BE2C (cell line): ENCODE measurements at regions not wholly inside any gene's neighbourhood (a gene's known extent, or its start where the extent isn't known, plus 50 kb on each side); places are given as distances from the start of the nearest gene placed in this dataset.

Source experiments
- DNase-seq: peaks from one replicate; pipeline ENCODE4 v3.0.0-alpha.2; 2020
- H3K27me3 ChIP-seq: fragments of 250-450 bp; sonication (Bioruptor Pico); 2 replicates; pipeline ENCODE4 v1.5.1; 2020; ENCODE audit warnings: mild to moderate bottlenecking
- H3K36me3 ChIP-seq: fragments of 250-450 bp; sonication (Bioruptor Pico); 2 replicates; pipeline ENCODE4 v1.5.1; 2020; ENCODE audit warnings: mild to moderate bottlenecking
- H3K4me1 ChIP-seq: fragments of 250-450 bp; sonication (Bioruptor Pico); 2 replicates; pipeline ENCODE4 v1.5.1; 2020
- H3K4me3 ChIP-seq: 2 replicates; pipeline ENCODE4 v1.5.1; 2011; ENCODE audit warnings: low read depth, low read length
- H3K9me3 ChIP-seq: fragments of 250-450 bp; sonication (Bioruptor Pico); 2 replicates; pipeline ENCODE4 v1.5.1; 2020
- CTCF ChIP-seq: IDR thresholded peaks from 2 replicates; pipeline ENCODE4 v1.5.1; 2012; ENCODE audit warnings: mild to moderate bottlenecking, low read depth, low read length

GRCh38 chr9:108316630-108317029 is 539.2 kb downstream of the ACTL7B start:
- no peaks in the 10 kb centered on the region for H3K36me3 ChIP-seq
- no peak for DNase-seq
- no peaks in the 10 kb centered on the region for H3K9me3 ChIP-seq
- no peak overlapping the region for H3K4me3 ChIP-seq
- no peaks in the 10 kb centered on the region for H3K27me3 ChIP-seq
- TF ChIP-seq CTCF: no peak
- H3K4me1 ChIP-seq: no peaks in the 10 kb centered on the region

GRCh38 chr9:108316066-108316465 is 539.7 kb downstream of the ACTL7B start:
- H3K36me3 ChIP-seq: no peaks in the 10 kb centered on the region
- no peak for DNase-seq
- TF ChIP-seq CTCF: no peak
- no peaks in the 10 kb centered on the region for H3K27me3 ChIP-seq
- H3K9me3 ChIP-seq: no peaks in the 10 kb centered on the region
- H3K4me1 ChIP-seq: no peaks in the 10 kb centered on the region
- no peak overlapping the region for H3K4me3 ChIP-seq

- Histone ChIP-seq H3K4me3 (no peak overlapping the region), H3K36me3 (no peaks in the 10 kb centered on the region), H3K9me3 (no peaks in the 10 kb centered on the region), H3K27me3 (no peaks in the 10 kb centered on the region), H3K4me1 (no peaks in the 10 kb centered on the region)
- DNase-seq: no peak
- TF ChIP-seq CTCF: no peak
These were observed 544.0 kb downstream of the ACTL7B start for GRCh38 chr9:108311745-108312144.

- no peaks in the 10 kb centered on the region for H3K36me3 ChIP-seq
- no peaks in the 10 kb centered on the region for H3K9me3 ChIP-seq
- H3K27me3 ChIP-seq: no peaks in the 10 kb centered on the region
- H3K4me1 ChIP-seq: no peaks in the 10 kb centered on the region
- H3K4me3 ChIP-seq: no peak overlapping the region
- TF ChIP-seq CTCF: no peak
- no peak for DNase-seq
These were observed 545.6 kb downstream of the ACTL7B start for GRCh38 chr9:108310202-108310601.

GRCh38 chr9:108300306-108301287 is 555.2 kb downstream of the ACTL7B start:
- Histone ChIP-seq H3K4me1 (no peaks in the 10 kb centered on the region), H3K4me3 (no peak overlapping the region), H3K27me3 (no peaks in the 10 kb centered on the region), H3K9me3 (no peaks in the 10 kb centered on the region), H3K36me3 (no peaks in the 10 kb centered on the region)
- TF ChIP-seq CTCF: no peak
- DNase-seq: no peak

- TF ChIP-seq CTCF: no peak
- no peak for DNase-seq
These were observed 558.7 kb downstream of the ACTL7B start for GRCh38 chr9:108297073-108297472.

More at GRCh38 chr9:108297073-108297472, 558.7 kb downstream of the ACTL7B start:
- H3K36me3 ChIP-seq: no peaks in the 10 kb centered on the region
- H3K9me3 ChIP-seq: no peaks in the 10 kb centered on the region
- H3K27me3 ChIP-seq: no peaks in the 10 kb centered on the region
- H3K4me3 ChIP-seq: no peak overlapping the region
- no peaks in the 10 kb centered on the region for H3K4me1 ChIP-seq
